CD4-positive, alpha-beta T cell (primary cell): ENCODE measurements at regions not wholly inside any gene's neighbourhood (a gene's known extent, or its start where the extent isn't known, plus 50 kb on each side); places are given as distances from the start of the nearest gene placed in this dataset.
A peak's percentile ranks its signal among the peaks of the same experiment; 100 is the strongest.
"Not testable (repeated sequence)": the region's sequence is repeated elsewhere in the genome, so short reads cannot be mapped to it uniquely, and the experiment has no call there.

Experiments used
- ATAC-seq: fragments of 200-7000 bp; cut with Tn5 transposase; one replicate; pipeline ENCODE4 v1.10.0; 2022; ENCODE audit warnings: mild to moderate bottlenecking; ENCODE audit not compliant: poor library complexity
- CTCF ChIA-PET: fragments of 350-600 bp; sonication (Branson Sonifier 250); formaldehyde crosslinking; loops from one replicate; lab custom pipeline; 2021; ENCODE audit warnings: antibody characterized with exemption, inconsistent platforms; lab: Charles Lee
- POLR2A ChIA-PET: fragments of 350-600 bp; sonication (Branson Sonifier 250); formaldehyde crosslinking; loops from one replicate; lab custom pipeline; 2021; ENCODE audit warnings: antibody characterized with exemption, inconsistent platforms; lab: Charles Lee
- DNase-seq, 14 experiments: peaks; one replicate each; pipeline ENCODE4 v3.0.0-alpha.2; 2013 to 2020; ENCODE audit warnings: mixed read lengths in 2 of 14
- H3K27ac ChIP-seq, 2 donors: one replicate each; pipeline versions ENCODE4 v1.5.1 to v1.7.0; 2013; ENCODE audit warnings: low read length in 2 of 2, low read depth in 1 of 2, mild to moderate bottlenecking in 1 of 2
- H3K27me3 ChIP-seq, 2 experiments: 1 replicate in 1 of 2; 2 replicates in 1 of 2; pipeline versions ENCODE4 v1.6.1 to v1.7.0; 2013; ENCODE audit warnings: low read length in 2 of 2, control low read depth in 1 of 2, mild to moderate bottlenecking in 1 of 2, moderate library complexity in 1 of 2; ENCODE audit not compliant: insufficient read depth in 2 of 2, control insufficient read depth in 1 of 2
- H3K36me3 ChIP-seq: one replicate; pipeline ENCODE4 v1.6.1; 2013; ENCODE audit warnings: low read length, control low read depth; ENCODE audit not compliant: insufficient read depth
- H3K4me1 ChIP-seq: one replicate; pipeline ENCODE4 v1.6.1; 2013; ENCODE audit warnings: low read length, control low read depth; ENCODE audit not compliant: insufficient read depth
- H3K4me3 ChIP-seq: one replicate; pipeline ENCODE4 v1.5.1; 2013; ENCODE audit warnings: mild to moderate bottlenecking, low read length, moderate library complexity
- H3K9me3 ChIP-seq, 2 experiments: 1 replicate in 1 of 2; 2 replicates in 1 of 2; pipeline versions ENCODE4 v1.6.1 to v1.7.0; 2013; ENCODE audit warnings: low read length in 2 of 2, mild to moderate bottlenecking in 2 of 2, control low read depth in 1 of 2, moderate library complexity in 1 of 2; ENCODE audit not compliant: control insufficient read depth in 1 of 2, insufficient read depth in 1 of 2
- H3K27ac Mint-ChIP-seq: one replicate; pipeline ENCODE4 v1.8.0; 2020; ENCODE audit warnings: mixed read lengths
- H3K27me3 Mint-ChIP-seq: one replicate; pipeline ENCODE4 v1.8.0; 2021; ENCODE audit warnings: mixed read lengths
- H3K36me3 Mint-ChIP-seq: one replicate; pipeline ENCODE4 v1.8.0; 2021; ENCODE audit warnings: low read depth, mixed read lengths
- H3K4me1 Mint-ChIP-seq: one replicate; pipeline ENCODE4 v1.8.0; 2021; ENCODE audit warnings: low read depth, mixed read lengths
- H3K4me3 Mint-ChIP-seq: one replicate; pipeline ENCODE4 v1.8.0; 2020; ENCODE audit warnings: mild to moderate bottlenecking, mixed read lengths
- H3K9me3 Mint-ChIP-seq: one replicate; pipeline ENCODE4 v1.8.0; 2020; ENCODE audit warnings: mixed read lengths
- CTCF ChIP-seq: fragments of 200-600 bp; IDR thresholded peaks from one replicate; pipeline ENCODE4 v1.8.0; 2022; ENCODE audit warnings: antibody characterized with exemption, mild to moderate bottlenecking
- intact Hi-C, 2 experiments: fragments of 100-400 bp; cut with DNase I in 1 of 2; cut with micrococcal nuclease in 1 of 2; formaldehyde crosslinking; loops; one replicate each; pipeline versions ENCODE4 v1.15.1 to v1.9.0; 2023 to 2025; cut with DNase I, micrococcal nuclease

- Histone ChIP-seq H3K9me3 (peaks cover 0 to 29% of the 10 kb centered on the region in 2 experiments), H3K4me3 (no peak overlapping the region), H3K4me1 (no peaks in the 10 kb centered on the region), H3K27ac (no peak overlapping the region), H3K27me3 (no peaks in the 10 kb centered on the region), H3K36me3 (no peaks in the 10 kb centered on the region)
- H3K27ac Mint-ChIP-seq = no peak overlapping the region
- peaks cover 34% of the 10 kb centered on the region for H3K36me3 Mint-ChIP-seq
- no peak overlapping the region for H3K4me3 Mint-ChIP-seq
- DNase-seq (no peak), ATAC-seq (no peak)
- intact Hi-C loops = no loop called here
- ChIA-PET POLR2A (no interaction called here), CTCF (no interaction called here)
- H3K27me3 Mint-ChIP-seq = no peaks in the 10 kb centered on the region
- H3K9me3 Mint-ChIP-seq = no peaks in the 10 kb centered on the region
- no peak for TF ChIP-seq CTCF
- H3K4me1 Mint-ChIP-seq = no peaks in the 10 kb centered on the region
These were observed 273.5 kb downstream of the LIPI start for GRCh38 chr21:13937236-13937635.

DNA sequence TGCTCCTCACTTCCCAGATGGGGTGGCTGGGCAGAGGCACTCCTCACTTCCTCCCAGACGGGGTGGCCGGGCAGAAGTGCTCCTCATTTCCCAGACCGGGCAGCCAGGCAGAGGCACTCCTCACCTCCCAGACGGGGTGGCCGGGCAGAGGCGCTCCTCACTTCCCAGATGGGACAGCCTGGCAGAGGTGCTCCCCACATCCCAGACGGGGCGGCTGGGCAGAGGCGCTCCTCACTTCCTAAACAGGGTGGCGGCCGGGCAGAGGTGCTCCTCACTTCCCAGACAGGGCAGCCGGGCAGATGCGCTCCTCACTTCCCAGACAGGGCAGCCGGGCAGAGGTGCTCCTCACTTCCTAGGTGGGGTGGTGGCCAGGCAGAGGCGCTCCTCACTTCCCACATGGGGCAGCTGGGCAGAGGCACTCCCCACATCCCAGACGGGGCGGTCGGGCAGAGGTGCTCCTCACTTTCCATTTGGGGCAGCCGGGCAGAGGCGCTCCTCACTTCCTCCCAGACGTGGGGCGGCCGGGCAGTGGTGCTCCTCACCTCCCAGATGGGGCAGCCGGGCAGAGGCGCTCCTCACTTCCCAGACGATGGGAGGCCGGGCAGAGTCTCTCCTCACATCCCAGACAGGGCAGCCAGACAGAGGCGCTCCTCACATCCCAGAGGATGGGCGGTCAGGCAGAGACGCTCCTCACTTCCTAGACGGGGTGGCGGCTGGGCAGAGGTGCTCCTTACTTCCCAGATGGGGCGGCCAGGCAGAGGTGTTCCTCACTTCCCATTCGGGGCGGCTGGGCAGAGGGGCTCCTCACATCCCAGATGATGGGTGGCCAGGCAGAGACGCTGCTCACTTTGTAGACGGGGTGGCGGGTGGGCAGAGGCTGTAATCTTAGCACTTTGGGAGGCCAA is 274.5 kb downstream of the LIPI start:
- H3K36me3 ChIP-seq, H3K4me3 Mint-ChIP-seq, H3K27ac ChIP-seq, H3K9me3 Mint-ChIP-seq, H3K27me3 Mint-ChIP-seq, POLR2A ChIA-PET, H3K4me3 ChIP-seq, ATAC-seq, CTCF ChIA-PET, H3K4me1 Mint-ChIP-seq, intact Hi-C loops, H3K4me1 ChIP-seq, H3K27ac Mint-ChIP-seq, H3K27me3 ChIP-seq: not testable (repeated sequence)
- DNase-seq = peak in 1 of 14 experiments; percentile 2
- H3K9me3 ChIP-seq = peaks cover 0 to 29% of the 10 kb centered on the region in 2 experiments
- peaks cover 34% of the 10 kb centered on the region for H3K36me3 Mint-ChIP-seq

GRCh38 chr21:13935396-13936032 is 275.2 kb downstream of the LIPI start:
- ATAC-seq, H3K4me3 ChIP-seq, H3K27me3 ChIP-seq, H3K27me3 Mint-ChIP-seq, H3K27ac Mint-ChIP-seq, POLR2A ChIA-PET, H3K4me1 Mint-ChIP-seq, intact Hi-C loops, H3K4me3 Mint-ChIP-seq, H3K4me1 ChIP-seq, H3K36me3 ChIP-seq, H3K9me3 Mint-ChIP-seq, H3K27ac ChIP-seq, CTCF ChIA-PET: not testable (repeated sequence)
- DNase-seq = peak in 1 of 14 experiments; percentile 4
- H3K36me3 Mint-ChIP-seq = peaks cover 32% of the 10 kb centered on the region
- H3K9me3 ChIP-seq = peaks cover 0 to 29% of the 10 kb centered on the region in 2 experiments

DNA sequence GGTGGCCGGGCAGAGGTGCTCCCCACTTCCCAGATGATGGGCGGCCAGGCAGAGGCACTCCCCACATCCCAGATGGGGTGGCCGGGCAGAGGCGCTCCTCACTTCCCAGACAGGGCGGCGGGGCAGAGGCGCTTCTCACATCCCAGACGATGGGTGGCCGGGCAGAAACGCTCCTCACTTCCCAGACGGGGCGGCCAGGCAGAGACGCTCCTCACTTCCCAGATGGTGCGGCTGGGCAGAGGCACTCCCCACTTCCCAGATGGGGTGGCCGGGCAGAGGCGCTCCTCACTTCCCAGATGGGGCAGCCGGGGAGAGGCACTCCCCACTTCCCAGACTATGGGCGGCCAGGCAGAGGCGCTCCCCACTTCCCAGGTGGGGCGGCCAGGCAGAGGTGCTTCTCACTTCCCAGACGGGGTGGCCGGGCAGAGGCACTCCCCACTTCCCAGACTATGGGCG is 275.8 kb downstream of the LIPI start:
- H3K27ac ChIP-seq, H3K27ac Mint-ChIP-seq, CTCF ChIA-PET, H3K4me3 ChIP-seq, H3K9me3 Mint-ChIP-seq, H3K4me1 Mint-ChIP-seq, H3K36me3 ChIP-seq, H3K4me3 Mint-ChIP-seq, H3K27me3 Mint-ChIP-seq, intact Hi-C loops, H3K27me3 ChIP-seq, ATAC-seq, H3K4me1 ChIP-seq, POLR2A ChIA-PET: not testable (repeated sequence)
- peaks cover 0 to 29% of the 10 kb centered on the region in 2 experiments for H3K9me3 ChIP-seq
- H3K36me3 Mint-ChIP-seq = peaks cover 29% of the 10 kb centered on the region
- DNase-seq = peak in 1 of 14 experiments; percentile 4

DNA sequence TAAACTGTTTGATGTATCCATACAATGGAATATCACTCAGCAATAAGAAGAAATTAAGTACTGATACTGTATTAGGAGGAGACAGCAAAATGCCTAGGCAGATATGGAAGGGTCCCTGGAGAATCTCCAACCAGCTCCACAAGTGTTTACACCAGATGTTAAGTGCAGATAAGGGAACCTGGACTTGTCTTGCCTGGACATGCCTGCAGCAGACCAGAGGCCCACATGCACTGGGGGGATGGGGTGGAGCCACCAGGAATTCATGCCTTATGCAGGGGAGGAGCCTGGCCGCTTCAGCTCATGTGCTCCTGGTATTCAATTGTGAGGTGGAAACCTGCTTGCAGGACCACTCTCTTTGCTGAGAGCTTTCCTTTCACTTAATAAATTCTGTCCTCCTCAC is 287.6 kb downstream of the LIPI start:
- H3K27ac Mint-ChIP-seq, DNase-seq, H3K4me3 ChIP-seq, POLR2A ChIA-PET, H3K27me3 ChIP-seq, H3K36me3 ChIP-seq, H3K9me3 Mint-ChIP-seq, H3K4me3 Mint-ChIP-seq, H3K36me3 Mint-ChIP-seq, CTCF ChIA-PET, ATAC-seq, H3K27ac ChIP-seq, H3K9me3 ChIP-seq, H3K27me3 Mint-ChIP-seq, intact Hi-C loops, H3K4me1 Mint-ChIP-seq, H3K4me1 ChIP-seq: not testable (repeated sequence)

DNA sequence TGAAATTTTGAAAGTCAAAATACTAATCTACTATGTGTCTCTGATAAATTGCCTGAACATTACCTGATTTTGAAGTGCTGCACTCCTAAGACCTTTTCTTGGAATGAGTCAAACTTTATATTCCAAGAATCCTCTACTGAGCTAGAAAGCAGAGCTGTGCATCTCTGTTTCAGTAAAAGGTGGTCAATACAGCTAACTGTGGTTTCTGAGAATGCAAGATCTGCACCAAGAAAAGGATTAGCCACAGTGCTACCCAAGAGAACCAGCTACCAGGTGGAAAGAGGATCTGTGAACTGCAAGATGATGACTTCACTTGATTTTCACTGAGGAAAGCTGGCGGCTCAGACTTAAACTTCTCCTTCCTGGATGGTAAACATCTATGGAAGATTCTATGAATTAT is 289.3 kb downstream of the LIPI start:
- H3K36me3 Mint-ChIP-seq, H3K27ac ChIP-seq, POLR2A ChIA-PET, H3K4me1 Mint-ChIP-seq, H3K27me3 Mint-ChIP-seq, H3K36me3 ChIP-seq, intact Hi-C loops, H3K27me3 ChIP-seq, H3K4me3 Mint-ChIP-seq, DNase-seq, H3K27ac Mint-ChIP-seq, H3K4me3 ChIP-seq, CTCF ChIA-PET, H3K9me3 Mint-ChIP-seq, ATAC-seq, H3K9me3 ChIP-seq, H3K4me1 ChIP-seq: not testable (repeated sequence)
